ENCODE measurements at regions not wholly inside any gene's neighbourhood (a gene's known extent, or its start where the extent isn't known, plus 50 kb on each side); places are given as distances from the start of the nearest gene placed in this dataset.

- POLR2A ChIA-PET, result no interaction called here
- TF ChIP-seq CTCF (IDR thresholded peaks at IDR 0.05), result no peak
- Mint-ChIP-seq H3K4me3 (no peak overlapping the region), H3K9me3 (peaks cover 7% of the 10 kb centered on the region), H3K27ac (no peak overlapping the region), H3K36me3 (ENCODE audit: low read depth) (no peaks in the 10 kb centered on the region), H3K4me1 (no peaks in the 10 kb centered on the region), H3K27me3 (no peaks in the 10 kb centered on the region)
- CTCF ChIA-PET, result no interaction called here
- DNase-seq, result no peak
- intact Hi-C loops (cut with micrococcal nuclease), result no loop called here
- no peak for ATAC-seq (ENCODE audit: low read depth)
Observed at GRCh38 chr13:83220241-83220640, 662.0 kb downstream of the SLITRK1 start.

- no peaks in the 10 kb centered on the region for H3K36me3 Mint-ChIP-seq (ENCODE audit: low read depth)
- TF ChIP-seq CTCF (IDR thresholded peaks at IDR 0.05), result no peak
- intact Hi-C loops (cut with micrococcal nuclease), result no loop called here
- no peaks in the 10 kb centered on the region for H3K4me1 Mint-ChIP-seq
- DNase-seq, result no peak
- H3K9me3 Mint-ChIP-seq, result peaks cover 7% of the 10 kb centered on the region
- H3K4me3 Mint-ChIP-seq, result no peak overlapping the region
- no peaks in the 10 kb centered on the region for H3K27me3 Mint-ChIP-seq
- CTCF ChIA-PET, result no interaction called here
- no peak for ATAC-seq (ENCODE audit: low read depth)
- POLR2A ChIA-PET, result no interaction called here
- no peak overlapping the region for H3K27ac Mint-ChIP-seq
Observed at GRCh38 chr13:83219832-83220231, 662.4 kb downstream of the SLITRK1 start.

- H3K27ac Mint-ChIP-seq, result no peak overlapping the region
- H3K9me3 Mint-ChIP-seq, result peaks cover 7% of the 10 kb centered on the region
- ATAC-seq (ENCODE audit: low read depth), result no peak
- H3K36me3 Mint-ChIP-seq (ENCODE audit: low read depth), result no peaks in the 10 kb centered on the region
- H3K4me1 Mint-ChIP-seq, result no peaks in the 10 kb centered on the region
- H3K4me3 Mint-ChIP-seq, result no peak overlapping the region
- ChIA-PET CTCF (no interaction called here), POLR2A (no interaction called here)
- no peaks in the 10 kb centered on the region for H3K27me3 Mint-ChIP-seq
- no peak for TF ChIP-seq CTCF (IDR thresholded peaks at IDR 0.05)
- no peak for DNase-seq
- intact Hi-C loops (cut with micrococcal nuclease), result no loop called here
Observed at GRCh38 chr13:83216479-83217245, 665.6 kb downstream of the SLITRK1 start.

GRCh38 chr13:83215627-83216026, 666.6 kb downstream of the SLITRK1 start:
- ChIA-PET CTCF (no interaction called here), POLR2A (no interaction called here)
- no peak for ATAC-seq (ENCODE audit: low read depth)

GRCh38 chr13:83214452-83214851, 667.8 kb downstream of the SLITRK1 start:
- H3K4me1 Mint-ChIP-seq, result no peaks in the 10 kb centered on the region
- no peak overlapping the region for H3K4me3 Mint-ChIP-seq
- intact Hi-C loops (cut with micrococcal nuclease), result no loop called here
- CTCF ChIA-PET, result no interaction called here
- peaks cover 15% of the 10 kb centered on the region for H3K9me3 Mint-ChIP-seq
- no peaks in the 10 kb centered on the region for H3K27me3 Mint-ChIP-seq
- no peaks in the 10 kb centered on the region for H3K36me3 Mint-ChIP-seq (ENCODE audit: low read depth)
- H3K27ac Mint-ChIP-seq, result no peak overlapping the region
- POLR2A ChIA-PET, result no interaction called here
- DNase-seq (no peak), ATAC-seq (ENCODE audit: low read depth) (no peak)
- TF ChIP-seq CTCF (IDR thresholded peaks at IDR 0.05), result no peak

More at GRCh38 chr13:83215627-83216026, 666.6 kb downstream of the SLITRK1 start:
- Mint-ChIP-seq H3K36me3 (ENCODE audit: low read depth) (no peaks in the 10 kb centered on the region), H3K9me3 (peaks cover 9% of the 10 kb centered on the region), H3K27me3 (no peaks in the 10 kb centered on the region), H3K27ac (no peak overlapping the region), H3K4me1 (no peaks in the 10 kb centered on the region), H3K4me3 (no peak overlapping the region)
- intact Hi-C loops (cut with micrococcal nuclease), result no loop called here
- no peak for DNase-seq
- TF ChIP-seq CTCF (IDR thresholded peaks at IDR 0.05), result no peak
